Retinal pigment epithelial cell (primary cell): ENCODE measurements at regions not wholly inside any gene's neighbourhood (a gene's known extent, or its start where the extent isn't known, plus 50 kb on each side); places are given as distances from the start of the nearest gene placed in this dataset.

Experiments used
- DNase-seq: peaks from one replicate; pipeline ENCODE4 v3.0.0-alpha.2; 2010; ENCODE audit warnings: low read depth
- H3K4me3 ChIP-seq: 2 replicates; pipeline ENCODE4 v1.5.1; 2011; ENCODE audit warnings: mild to moderate bottlenecking, low read length, control low read depth, moderate library complexity
- TF ChIP-seq, protein P1 (sequence below): conservative IDR thresholded peaks from 2 replicates; pipeline ENCODE4 v1.5.1; 2011; ENCODE audit warnings: low read depth, low read length, control low read depth, inconsistent platforms

DNA sequence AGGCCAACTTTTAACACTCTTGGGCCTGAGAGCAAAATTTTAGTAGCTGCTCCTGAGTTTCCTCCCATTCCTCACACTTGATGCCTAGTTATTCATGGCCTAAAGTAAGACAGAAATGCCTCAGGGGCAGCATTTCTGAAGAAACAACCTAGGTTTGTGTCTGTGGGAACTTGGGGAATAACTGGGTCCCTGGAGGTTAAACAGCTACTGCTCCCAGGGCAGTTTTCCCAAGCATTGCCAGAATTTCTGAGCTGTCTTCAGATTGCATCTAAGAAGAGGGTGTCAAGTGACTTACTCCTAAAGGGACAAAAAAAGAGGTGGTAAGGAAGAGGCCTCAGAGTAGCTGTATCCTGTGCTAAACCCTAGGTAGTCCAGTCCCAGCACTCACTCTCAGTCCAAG is 130.8 kb upstream of the ACSL4 start:
- DNase-seq = no peak
- no peak overlapping the region for H3K4me3 ChIP-seq
- TF ChIP-seq, protein P1, sequence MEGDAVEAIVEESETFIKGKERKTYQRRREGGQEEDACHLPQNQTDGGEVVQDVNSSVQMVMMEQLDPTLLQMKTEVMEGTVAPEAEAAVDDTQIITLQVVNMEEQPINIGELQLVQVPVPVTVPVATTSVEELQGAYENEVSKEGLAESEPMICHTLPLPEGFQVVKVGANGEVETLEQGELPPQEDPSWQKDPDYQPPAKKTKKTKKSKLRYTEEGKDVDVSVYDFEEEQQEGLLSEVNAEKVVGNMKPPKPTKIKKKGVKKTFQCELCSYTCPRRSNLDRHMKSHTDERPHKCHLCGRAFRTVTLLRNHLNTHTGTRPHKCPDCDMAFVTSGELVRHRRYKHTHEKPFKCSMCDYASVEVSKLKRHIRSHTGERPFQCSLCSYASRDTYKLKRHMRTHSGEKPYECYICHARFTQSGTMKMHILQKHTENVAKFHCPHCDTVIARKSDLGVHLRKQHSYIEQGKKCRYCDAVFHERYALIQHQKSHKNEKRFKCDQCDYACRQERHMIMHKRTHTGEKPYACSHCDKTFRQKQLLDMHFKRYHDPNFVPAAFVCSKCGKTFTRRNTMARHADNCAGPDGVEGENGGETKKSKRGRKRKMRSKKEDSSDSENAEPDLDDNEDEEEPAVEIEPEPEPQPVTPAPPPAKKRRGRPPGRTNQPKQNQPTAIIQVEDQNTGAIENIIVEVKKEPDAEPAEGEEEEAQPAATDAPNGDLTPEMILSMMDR = no peak

DNA sequence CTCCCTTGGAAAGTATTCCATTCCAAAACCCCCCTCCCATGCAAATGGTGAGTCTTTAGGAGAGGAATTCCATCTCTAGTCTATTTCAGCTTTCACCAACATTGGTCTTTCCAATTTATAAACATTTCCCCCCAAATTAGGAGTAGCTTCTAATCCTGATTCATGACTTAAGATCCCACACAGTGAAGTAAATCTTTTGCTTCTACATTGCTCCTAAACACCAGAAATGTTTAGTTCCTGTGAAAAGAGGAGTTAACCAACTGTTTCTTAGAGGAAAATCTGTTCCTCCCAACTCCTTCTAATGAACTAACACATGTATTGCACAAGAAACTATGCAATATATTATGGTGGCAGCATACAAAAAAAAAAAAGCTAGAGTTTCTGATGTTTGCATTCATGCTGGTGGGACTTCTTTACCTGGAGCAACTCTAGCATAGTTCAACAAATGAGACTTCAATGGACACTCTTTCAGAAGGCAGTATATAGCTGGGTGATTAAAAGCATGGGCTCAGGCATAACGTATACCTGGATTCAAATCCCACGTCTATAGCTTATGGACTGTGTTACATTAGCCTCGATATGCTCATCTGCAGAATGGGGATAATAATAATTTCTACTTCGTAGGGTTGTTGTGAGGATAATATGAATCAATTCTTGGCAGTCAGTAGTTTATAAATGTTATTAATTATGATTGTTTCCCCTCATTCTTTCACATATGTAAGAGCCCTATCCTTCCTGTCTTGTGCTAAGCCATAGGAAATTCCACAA is 131.6 kb upstream of the TMEM164 start:
- DNase-seq = no peak
- TF ChIP-seq, protein P1 = no peak
- H3K4me3 ChIP-seq = no peak overlapping the region

DNA sequence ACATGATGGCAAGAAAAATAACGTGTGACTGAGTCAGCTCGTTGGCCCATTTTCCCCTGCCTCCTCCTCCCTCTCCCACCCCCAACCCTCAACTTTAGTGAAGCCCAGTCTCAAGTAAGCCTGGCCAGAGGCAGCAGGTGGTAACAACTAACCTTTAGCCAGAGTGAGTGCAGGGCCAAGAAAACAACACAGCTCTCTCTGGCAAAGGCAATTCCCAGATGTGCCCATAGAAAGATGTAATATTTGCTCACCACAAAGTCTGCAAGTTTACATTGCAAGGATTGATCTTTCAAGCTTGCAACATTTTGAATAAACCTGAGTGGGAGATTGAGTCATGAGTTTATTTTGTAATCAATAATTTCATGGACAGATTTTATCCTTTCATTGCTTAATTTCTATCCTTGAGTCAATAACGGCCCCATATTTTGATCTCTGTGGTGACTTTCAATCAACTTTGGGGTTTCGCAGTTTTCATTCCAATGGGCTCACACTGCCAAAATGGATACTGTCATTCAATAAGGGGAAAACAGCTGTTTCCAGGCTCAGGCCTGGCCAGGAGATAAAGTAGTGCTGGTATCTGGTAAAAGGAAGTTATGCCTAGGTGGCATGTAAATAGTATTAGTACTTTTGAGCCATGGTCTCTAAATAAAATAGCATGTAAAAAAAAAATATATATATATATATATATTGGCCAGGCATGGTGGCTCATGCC is 130.7 kb upstream of the TMEM164 start:
- H3K4me3 ChIP-seq = no peak overlapping the region
- TF ChIP-seq, protein P1 = no peak
- DNase-seq = no peak

DNA sequence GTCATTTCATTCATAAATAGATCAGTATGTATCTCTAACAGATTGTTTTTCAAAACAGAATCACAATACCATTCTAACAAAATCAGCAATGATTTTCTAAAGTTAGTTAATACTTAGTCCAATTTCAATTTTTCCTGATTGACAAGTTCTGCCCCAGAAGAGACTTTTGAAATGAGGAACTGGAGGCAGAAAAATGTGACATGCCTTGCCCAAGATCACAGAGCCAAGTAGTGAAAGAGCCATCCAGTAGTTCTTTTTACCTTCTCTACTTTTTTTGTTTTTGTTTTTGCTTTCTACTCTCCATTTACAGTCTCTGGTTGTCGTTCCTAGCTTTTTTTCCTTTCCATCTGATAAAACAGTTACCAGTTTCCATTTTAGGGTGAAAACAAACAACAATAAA is 129.3 kb upstream of the TMEM164 start:
- TF ChIP-seq, protein P1 = no peak
- no peak overlapping the region for H3K4me3 ChIP-seq
- no peak for DNase-seq

DNA sequence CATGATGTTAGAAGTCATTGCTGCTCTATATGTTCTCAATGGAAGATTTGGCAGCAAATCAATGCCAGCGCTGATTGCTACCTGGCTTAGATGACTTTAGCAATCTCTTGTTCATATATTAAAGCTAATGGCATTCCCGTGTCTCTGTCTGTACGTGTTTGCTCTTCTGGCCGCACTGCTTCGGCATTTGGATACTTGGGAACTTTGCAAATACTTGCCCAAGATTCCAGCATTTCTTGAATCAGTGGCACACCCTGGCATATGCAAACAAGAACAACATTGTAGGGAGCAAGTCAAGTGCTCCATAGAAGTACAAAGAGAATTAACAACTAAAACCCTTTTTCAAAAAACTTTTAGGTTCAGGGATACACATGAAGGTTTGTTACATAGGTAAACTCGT is 128.9 kb upstream of the TMEM164 start:
- DNase-seq = no peak
- TF ChIP-seq, protein P1 = no peak
- no peak overlapping the region for H3K4me3 ChIP-seq

DNA sequence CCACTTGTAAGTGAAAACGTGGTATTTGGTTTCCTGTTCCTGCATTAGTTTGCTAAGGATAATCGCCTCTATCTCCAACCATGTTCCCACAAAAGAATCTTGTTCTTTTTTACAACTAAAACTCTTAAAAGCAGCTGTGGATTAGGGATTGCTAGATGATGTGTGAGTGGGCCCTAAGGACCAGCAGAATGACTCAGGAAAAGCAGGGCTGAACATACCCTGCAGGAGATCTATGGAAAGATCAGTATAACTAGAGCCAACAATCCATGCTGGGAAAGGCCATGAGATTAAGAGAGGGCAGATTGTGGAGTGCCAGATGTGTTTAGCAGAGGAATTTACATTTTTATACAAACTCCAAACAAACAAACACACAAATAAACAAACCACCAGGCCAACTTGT is 128.4 kb upstream of the TMEM164 start:
- H3K4me3 ChIP-seq = no peak overlapping the region
- no peak for DNase-seq
- TF ChIP-seq, protein P1 = no peak

DNA sequence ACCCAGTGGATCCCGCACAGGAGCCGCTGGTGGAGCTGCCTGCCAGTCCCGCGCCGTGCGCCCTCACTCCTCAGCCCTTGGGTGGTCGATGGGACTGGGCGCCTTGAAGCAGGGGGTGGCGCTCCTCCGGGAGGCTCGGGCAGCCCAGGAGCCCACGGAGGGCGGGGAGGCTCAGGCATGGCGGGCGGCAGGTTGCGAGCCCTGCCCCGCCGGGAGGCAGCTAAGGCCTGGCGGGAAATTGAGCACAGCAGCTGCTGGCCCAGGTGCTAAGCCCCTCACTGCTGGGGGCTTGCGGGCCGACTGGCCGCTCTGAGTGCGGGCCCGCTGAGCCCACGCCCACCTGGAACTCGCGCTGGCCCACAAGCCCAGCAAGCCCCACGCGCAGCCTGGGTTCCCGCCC is 127.1 kb upstream of the TMEM164 start:
- TF ChIP-seq, protein P1 = no peak
- no peak for DNase-seq

More for the DNA sequence above, 127.1 kb upstream of the TMEM164 start:
- H3K4me3 ChIP-seq = no peak overlapping the region
